GM12878 (cell line): ENCODE measurements at regions not wholly inside any gene's neighbourhood (a gene's known extent, or its start where the extent isn't known, plus 50 kb on each side); places are given as distances from the start of the nearest gene placed in this dataset.

ENCODE experiments used
- ATAC-seq: fragments of 200-7000 bp; cut with Tn5 transposase; 3 replicates; pipeline ENCODE4 v1.9.1; 2020; ENCODE audit warnings: mild to moderate bottlenecking, moderate library complexity
- BruUV-seq: library from RNA; stranded (reverse); fragments of 400-500 nt; replicated peaks from 2 replicates; lab custom pipeline; 2021; lab: Mats Ljungman, UMichigan
- CTCF ChIA-PET: fragments of 300-600 bp; sonication (Branson Sonifier 250); formaldehyde crosslinking; extraction: SDS; loops from one replicate; lab custom pipeline; 2021; ENCODE audit warnings: inconsistent platforms; lab: Yijun Ruan, JAX
- POLR2A ChIA-PET: fragments of 350-600 bp; formaldehyde crosslinking; extraction: SDS; loops from one replicate; lab custom pipeline; 2021; ENCODE audit warnings: inconsistent platforms; lab: Charles Lee
- RAD21 ChIA-PET: fragments of 300-600 bp; sonication (Branson Sonifier 250); formaldehyde crosslinking; loops from one replicate; lab custom pipeline; 2023; ENCODE audit warnings: antibody characterized with exemption; ENCODE audit not compliant: unreplicated experiment; lab: Charles Lee
- SMC1A ChIA-PET: fragments of 300-600 bp; sonication (Branson Sonifier 250); formaldehyde crosslinking; loops from one replicate; lab custom pipeline; 2023; ENCODE audit not compliant: unreplicated experiment, uncharacterized antibody; lab: Charles Lee
- DNase-seq: peaks from one replicate; pipeline ENCODE4 v3.0.0-alpha.2; 2011; ENCODE audit warnings: low read depth, low spot score
- FAIRE-seq: peaks from 3 replicates; lab custom pipeline; 2011; peaks lifted over from hg19 to GRCh38; lab: Jason Lieb, UNC
- H2AFZ ChIP-seq: 2 replicates; pipeline ENCODE4 v1.6.0; 2011; ENCODE audit warnings: low read depth, low read length, control low read depth; ENCODE audit not compliant: control insufficient read depth
- H3K27ac ChIP-seq: 2 replicates; pipeline ENCODE4 v1.5.1; 2011; ENCODE audit warnings: control low read depth; ENCODE audit not compliant: control insufficient read depth, insufficient read depth
- H3K27me3 ChIP-seq, 2 experiments: replicated peaks in 1 of 2; 2 replicates each; pipeline versions ENCODE4 v1.6.0 to v1.6.1; 2011; ENCODE audit warnings: low read length in 1 of 2; ENCODE audit not compliant: control insufficient read depth in 2 of 2, insufficient read depth in 2 of 2
- H3K36me3 ChIP-seq, 2 experiments: 2 replicates each; pipeline ENCODE4 v1.5.1; 2011; ENCODE audit warnings: low read length in 1 of 2; ENCODE audit not compliant: control insufficient read depth in 2 of 2, insufficient read depth in 2 of 2
- H3K4me1 ChIP-seq: 2 replicates; pipeline ENCODE4 v1.6.1; 2011; ENCODE audit warnings: mild to moderate bottlenecking, low read length, moderate library complexity, mixed read lengths; ENCODE audit not compliant: control insufficient read depth, insufficient read depth
- H3K4me2 ChIP-seq: 2 replicates; pipeline ENCODE4 v1.6.0; 2011; ENCODE audit warnings: control low read depth; ENCODE audit not compliant: control insufficient read depth, insufficient read depth
- H3K4me3 ChIP-seq: fragments of 200-600 bp; sonication (generic); 2 replicates; pipeline ENCODE4 v1.5.1; 2016
- H3K79me2 ChIP-seq: 2 replicates; pipeline ENCODE4 v1.6.0; 2011; ENCODE audit warnings: low read length; ENCODE audit not compliant: control insufficient read depth, insufficient read depth
- H3K9ac ChIP-seq: 2 replicates; pipeline ENCODE4 v1.8.0; 2011; ENCODE audit warnings: low read length, control low read depth, mixed read lengths; ENCODE audit not compliant: control insufficient read depth, insufficient read depth
- H3K9me3 ChIP-seq: replicated peaks from 3 replicates; pipeline ENCODE4 v1.5.1; 2011; ENCODE audit warnings: mild to moderate bottlenecking, low read length; ENCODE audit not compliant: control insufficient read depth, insufficient read depth
- H4K20me1 ChIP-seq: 2 replicates; pipeline ENCODE4 v1.6.0; 2011; ENCODE audit not compliant: control insufficient read depth, insufficient read depth
- BCLAF1 ChIP-seq: fragments of 450-650 bp; IDR thresholded peaks from 2 replicates; pipeline ENCODE4 v1.6.1; 2017; ENCODE audit warnings: antibody characterized with exemption, mild to moderate bottlenecking, moderate library complexity
- CBX5 ChIP-seq: sonication (generic); IDR thresholded peaks from 2 replicates; pipeline ENCODE4 v1.6.1; 2016; ENCODE audit warnings: low read depth, moderate library complexity, mild to moderate bottlenecking, inconsistent platforms
- CEBPB ChIP-seq, 2 experiments: fragments of 150-350 bp in 1 of 2; IDR thresholded peaks; 2 replicates each; pipeline ENCODE4 v1.6.1; 2012 to 2014; ENCODE audit warnings: low read depth in 2 of 2, low read length in 2 of 2, borderline replicate concordance in 1 of 2, inconsistent platforms in 1 of 2
- CHD2 ChIP-seq: IDR thresholded peaks from 2 replicates; pipeline ENCODE4 v1.6.1; 2011; ENCODE audit warnings: low read depth, low read length, improper control_type of control experiment, borderline replicate concordance
- GABPA ChIP-seq: IDR thresholded peaks from 2 replicates; pipeline ENCODE4 v1.6.1; 2014; ENCODE audit warnings: antibody characterized with exemption, low read depth, mild to moderate bottlenecking, inconsistent platforms
- MXI1 ChIP-seq: fragments of 150-350 bp; IDR thresholded peaks from 2 replicates; pipeline ENCODE4 v1.6.1; 2011; ENCODE audit warnings: low read depth, mild to moderate bottlenecking, inconsistent platforms, low read length, improper control_type of control experiment
- NFYA ChIP-seq: IDR thresholded peaks from 2 replicates; pipeline ENCODE4 v1.6.1; 2011; ENCODE audit warnings: low read depth, mild to moderate bottlenecking, low read length, improper control_type of control experiment, borderline replicate concordance
- NKRF ChIP-seq: fragments of 450-650 bp; conservative IDR thresholded peaks from 2 replicates; pipeline ENCODE4 v1.6.1; 2017; ENCODE audit warnings: mild to moderate bottlenecking, moderate library complexity
- RB1 ChIP-seq: fragments of 450-650 bp; formaldehyde crosslinking; IDR thresholded peaks from 2 replicates; pipeline ENCODE4 v1.6.1; 2017; ENCODE audit warnings: mild to moderate bottlenecking, borderline replicate concordance
- ZNF207 ChIP-seq: fragments of 450-650 bp; IDR thresholded peaks from 2 replicates; pipeline ENCODE4 v1.6.1; 2014; ENCODE audit warnings: antibody characterized with exemption, mild to moderate bottlenecking, borderline replicate concordance
- in situ Hi-C: fragments of 300-500 bp; cut with MboI; formaldehyde crosslinking; loops from 9 replicates; pipeline ENCODE4 v1.14.3; 2018; ENCODE audit warnings: mixed read lengths
- intact Hi-C: fragments of 100-400 bp; cut with micrococcal nuclease; formaldehyde crosslinking; loops from one replicate; pipeline ENCODE4 v1.14.2; 2022; ENCODE audit not compliant: unreplicated experiment

DNA sequence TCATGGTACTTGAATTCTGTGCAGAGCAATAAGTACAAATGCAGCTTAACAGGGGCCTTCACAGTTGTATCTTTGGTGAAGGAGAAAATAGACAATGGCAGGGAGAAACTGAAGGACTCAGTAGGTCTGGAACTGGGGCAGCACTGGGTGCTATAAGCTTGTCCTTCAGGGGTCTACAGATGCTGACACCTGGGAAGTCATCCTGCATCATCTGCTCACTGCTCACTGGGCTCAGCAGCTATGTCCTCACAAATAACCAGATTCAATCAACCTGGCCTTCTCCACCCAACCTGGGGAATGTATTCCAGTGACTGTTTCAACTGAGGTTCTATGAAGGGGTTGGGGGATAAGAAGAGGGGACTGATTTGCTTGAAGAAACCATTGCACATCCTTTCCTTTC, 117.0 kb downstream of the ZNF280B start:
- Histone ChIP-seq H3K4me1 (no peaks in the 10 kb centered on the region; the same call in 1 of the 2 replicates), H3K36me3 (no peaks in the 10 kb centered on the region)
- CTCF ChIA-PET = no interaction called here

More for the DNA sequence above, 117.0 kb downstream of the ZNF280B start:
- DNase-seq = no peak
- ChIA-PET RAD21 (no interaction called here), POLR2A (no interaction called here), SMC1A (no interaction called here)
- no peak overlapping the region for H3K9ac ChIP-seq
- ATAC-seq = no peak
- in situ Hi-C loops (no loop called here), intact Hi-C loops (no loop called here)
- no peaks in the 10 kb centered on the region for H3K27me3 ChIP-seq
- no TSS peak for BruUV-seq
- no peak overlapping the region for H3K4me2 ChIP-seq
- H3K4me3 ChIP-seq = no peak overlapping the region
- no peaks in the 10 kb centered on the region for H3K79me2 ChIP-seq
- H4K20me1 ChIP-seq = no peaks in the 10 kb centered on the region
- no peak overlapping the region for H3K27ac ChIP-seq
- H3K9me3 ChIP-seq = no peaks in the 10 kb centered on the region
- no peak for FAIRE-seq
- TF ChIP-seq GABPA (no peak), BCLAF1 (no peak), NKRF (no peak), RB1 (no peak), CEBPB (IDR thresholded peaks at IDR 0.05; ENCODE audit: borderline replicate concordance in 1 of 2, low read depth in 2 of 2, low read length in 2 of 2) (no peak), CHD2 (no peak), ZNF207 (no peak), CBX5 (no peak), NFYA (no peak), MXI1 (no peak)
- no peak overlapping the region for H2AFZ ChIP-seq
